ENCODE measurements at regions not wholly inside any gene's neighbourhood (a gene's known extent, or its start where the extent isn't known, plus 50 kb on each side); places are given as distances from the start of the nearest gene placed in this dataset.

GRCh38 chr12:43127886-43128549 is 424.0 kb downstream of the ADAMTS20 start:
- no peaks in the 10 kb centered on the region for H3K4me1 ChIP-seq (replicated peaks in 1 of 2)
- intact Hi-C loops (cut with DNase I) = no loop called here

DNA sequence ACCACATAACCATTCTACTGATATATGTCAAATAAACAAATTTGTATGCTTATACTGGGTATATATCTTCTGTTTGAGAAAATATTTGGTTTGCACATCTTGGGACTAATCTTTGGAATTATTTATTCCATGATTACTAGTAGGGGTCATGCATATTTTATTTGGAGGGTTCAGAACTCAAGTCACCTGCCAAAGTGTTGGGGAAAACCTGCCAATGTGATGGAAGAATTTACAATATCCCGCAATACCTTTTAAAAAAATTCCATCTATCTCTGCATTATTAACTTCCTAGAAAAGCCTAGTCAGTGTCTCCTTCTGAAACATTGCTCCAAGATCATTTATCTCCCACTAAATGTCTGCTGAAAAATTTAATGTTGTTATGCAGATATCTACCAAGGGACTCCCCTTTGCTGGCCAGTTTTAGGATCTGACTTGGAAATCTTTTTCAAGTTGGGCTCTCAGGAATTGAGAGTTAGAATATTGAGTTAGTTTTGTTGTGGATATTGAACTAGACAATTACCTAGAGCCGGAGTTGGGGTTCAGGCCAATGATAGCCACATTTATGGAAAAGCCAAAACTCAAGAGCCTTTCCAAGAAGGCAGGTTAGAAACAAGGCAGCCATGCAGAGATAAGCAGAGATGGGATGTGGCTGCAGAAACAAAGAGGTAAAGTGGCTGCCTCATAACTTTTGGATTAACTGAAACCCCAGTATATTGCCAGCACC is 425.2 kb downstream of the ADAMTS20 start:
- H3K4me3 ChIP-seq = no peak overlapping the region
- no peak overlapping the region for H3K27ac ChIP-seq
- TF ChIP-seq POLR2A (IDR thresholded peaks at IDR 0.05) (no peak), CTCF (IDR thresholded peaks at IDR 0.05) (no peak)
- no peaks in the 10 kb centered on the region for H3K9me3 ChIP-seq (replicated peaks in 1 of 3)
- no peaks in the 10 kb centered on the region for H3K36me3 ChIP-seq (replicated peaks in 1 of 2)
- no peaks in the 10 kb centered on the region for H3K4me1 ChIP-seq (replicated peaks in 1 of 2)
- H3K27me3 ChIP-seq = no peaks in the 10 kb centered on the region
- intact Hi-C loops (cut with DNase I) = no loop called here
- WGBS, 4 donors = 71 to 84% (median 82%) methylated on average over 2 of the region's 2 CpGs
- no peak for DNase-seq

More at GRCh38 chr12:43127886-43128549, 424.0 kb downstream of the ADAMTS20 start:
- no peak for DNase-seq
- Histone ChIP-seq H3K27ac (no peak overlapping the region), H3K9me3 (replicated peaks in 1 of 3) (no peaks in the 10 kb centered on the region), H3K27me3 (no peaks in the 10 kb centered on the region), H3K36me3 (replicated peaks in 1 of 2) (no peaks in the 10 kb centered on the region), H3K4me3 (no peak overlapping the region)
- 73 to 86% (median 79%) methylated on average over 3 of the region's 3 CpGs for WGBS, 4 donors
- TF ChIP-seq POLR2A (IDR thresholded peaks at IDR 0.05) (no peak), CTCF (IDR thresholded peaks at IDR 0.05) (no peak)

DNA sequence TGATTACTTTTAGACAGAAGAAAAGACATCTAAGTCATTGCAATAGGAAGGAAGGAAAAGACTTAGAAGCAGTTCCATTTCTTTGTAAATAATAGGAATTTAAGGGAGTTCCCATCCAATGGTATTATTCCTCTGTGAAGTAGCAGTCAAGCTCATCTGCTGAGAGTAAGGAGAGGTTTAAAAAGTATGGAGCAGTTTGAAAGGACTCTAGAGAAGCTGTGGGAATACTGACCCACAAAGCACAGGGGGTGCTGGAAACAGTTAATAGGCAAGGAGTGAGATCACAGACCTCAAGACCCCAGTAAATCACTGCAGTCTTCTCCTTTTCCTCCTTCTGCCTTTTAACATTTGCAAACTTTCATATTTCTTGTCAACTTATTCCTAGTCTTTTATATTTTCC is 428.5 kb downstream of the ADAMTS20 start:
- H3K27me3 ChIP-seq = no peaks in the 10 kb centered on the region
- no peak overlapping the region for H3K27ac ChIP-seq
- intact Hi-C loops (cut with DNase I) = no loop called here
- no peak overlapping the region for H3K4me3 ChIP-seq
- TF ChIP-seq POLR2A (IDR thresholded peaks at IDR 0.05) = no peak
- TF ChIP-seq CTCF (IDR thresholded peaks at IDR 0.05) = no peak
- no peaks in the 10 kb centered on the region for H3K36me3 ChIP-seq (replicated peaks in 1 of 2)
- H3K4me1 ChIP-seq (replicated peaks in 1 of 2) = no peaks in the 10 kb centered on the region
- no peaks in the 10 kb centered on the region for H3K9me3 ChIP-seq (replicated peaks in 1 of 3)
- no peak for DNase-seq

- Histone ChIP-seq H3K4me1 (replicated peaks in 1 of 2) (no peaks in the 10 kb centered on the region), H3K27me3 (no peaks in the 10 kb centered on the region), H3K36me3 (replicated peaks in 1 of 2) (no peaks in the 10 kb centered on the region), H3K4me3 (no peak overlapping the region), H3K9me3 (replicated peaks in 1 of 3) (no peaks in the 10 kb centered on the region), H3K27ac (no peak overlapping the region)
- intact Hi-C loops (cut with DNase I) = no loop called here
- DNase-seq = no peak
- 81 to 88% (median 84%) methylated on average over 1 of the region's 1 CpG for WGBS, 4 donors
- no peak for TF ChIP-seq CTCF (IDR thresholded peaks at IDR 0.05)
- TF ChIP-seq POLR2A (IDR thresholded peaks at IDR 0.05) = no peak
Measured at GRCh38 chr12:43120150-43120549, 431.9 kb downstream of the ADAMTS20 start.

Measured in adrenal gland (tissue), 9 donors.